ENCODE measurements at regions not wholly inside any gene's neighbourhood (a gene's known extent, or its start where the extent isn't known, plus 50 kb on each side); places are given as distances from the start of the nearest gene placed in this dataset.

DNA sequence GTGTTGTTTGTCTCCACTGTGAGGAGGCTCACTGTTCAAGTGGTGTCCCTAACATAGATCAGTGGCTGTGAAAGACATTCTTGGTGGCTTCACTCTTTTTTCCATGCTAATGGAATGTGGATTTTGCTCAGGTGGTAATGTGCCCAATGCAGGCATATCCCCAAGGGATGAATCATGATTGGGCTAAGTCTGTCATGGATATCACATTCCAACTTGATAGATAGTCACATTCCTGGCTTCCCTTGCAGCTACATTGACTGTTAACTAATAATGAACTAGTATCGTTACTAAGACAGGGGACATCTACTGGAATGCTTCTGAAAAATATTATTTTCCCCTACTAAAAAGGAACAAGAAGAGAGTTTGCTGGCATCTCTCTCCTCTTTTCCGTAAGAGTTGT lies 86.3 kb upstream of the SOD1 start:
- TF ChIP-seq, protein P1, sequence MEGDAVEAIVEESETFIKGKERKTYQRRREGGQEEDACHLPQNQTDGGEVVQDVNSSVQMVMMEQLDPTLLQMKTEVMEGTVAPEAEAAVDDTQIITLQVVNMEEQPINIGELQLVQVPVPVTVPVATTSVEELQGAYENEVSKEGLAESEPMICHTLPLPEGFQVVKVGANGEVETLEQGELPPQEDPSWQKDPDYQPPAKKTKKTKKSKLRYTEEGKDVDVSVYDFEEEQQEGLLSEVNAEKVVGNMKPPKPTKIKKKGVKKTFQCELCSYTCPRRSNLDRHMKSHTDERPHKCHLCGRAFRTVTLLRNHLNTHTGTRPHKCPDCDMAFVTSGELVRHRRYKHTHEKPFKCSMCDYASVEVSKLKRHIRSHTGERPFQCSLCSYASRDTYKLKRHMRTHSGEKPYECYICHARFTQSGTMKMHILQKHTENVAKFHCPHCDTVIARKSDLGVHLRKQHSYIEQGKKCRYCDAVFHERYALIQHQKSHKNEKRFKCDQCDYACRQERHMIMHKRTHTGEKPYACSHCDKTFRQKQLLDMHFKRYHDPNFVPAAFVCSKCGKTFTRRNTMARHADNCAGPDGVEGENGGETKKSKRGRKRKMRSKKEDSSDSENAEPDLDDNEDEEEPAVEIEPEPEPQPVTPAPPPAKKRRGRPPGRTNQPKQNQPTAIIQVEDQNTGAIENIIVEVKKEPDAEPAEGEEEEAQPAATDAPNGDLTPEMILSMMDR (IDR thresholded peaks at IDR 0.05; ENCODE audit: extremely low read depth in 1 of 2, insufficient read depth in 1 of 2, low read depth in 1 of 2, low read length in 2 of 2): no peak
- TF ChIP-seq FOS (IDR thresholded peaks at IDR 0.05; ENCODE audit: borderline replicate concordance, insufficient read depth, low read length) (no peak), EZH2 (IDR thresholded peaks at IDR 0.05; ENCODE audit: borderline replicate concordance, low read depth, low read length, severe bottlenecking) (no peak), POLR2AphosphoS5 (IDR thresholded peaks at IDR 0.05; ENCODE audit: insufficient read depth, low read depth, low read length) (no peak)
